H1 (cell line): ENCODE measurements at regions not wholly inside any gene's neighbourhood (a gene's known extent, or its start where the extent isn't known, plus 50 kb on each side); places are given as distances from the start of the nearest gene placed in this dataset.

ENCODE experiments used
- CTCF ChIA-PET: fragments of 300-600 bp; sonication (Branson Sonifier 250); formaldehyde crosslinking; loops from one replicate; lab custom pipeline; 2021; ENCODE audit not compliant: partially characterized antibody; lab: Charles Lee
- POLR2A ChIA-PET: fragments of 300-600 bp; sonication (Branson Sonifier 250); formaldehyde crosslinking; loops from one replicate; lab custom pipeline; 2021; ENCODE audit warnings: inconsistent platforms; ENCODE audit not compliant: partially characterized antibody; lab: Charles Lee
- DNase-seq, 2 experiments: peaks; one replicate each; pipeline versions ENCODE4 v3.0.0 to v3.0.0-alpha.2; 2010 to 2022; ENCODE audit warnings: low spot score in 2 of 2, low read depth in 1 of 2, mixed read lengths in 1 of 2
- FAIRE-seq: peaks from 2 replicates; lab custom pipeline; 2011; peaks lifted over from hg19 to GRCh38; lab: Jason Lieb, UNC
- H2AFZ ChIP-seq: 2 replicates; pipeline ENCODE4 v1.8.1; 2012; ENCODE audit warnings: low read length, inconsistent platforms
- H2AK5ac ChIP-seq: 2 replicates; pipeline ENCODE4 v1.6.1; 2013; ENCODE audit warnings: low read depth, low read length
- H2BK120ac ChIP-seq: replicated peaks from 2 replicates; pipeline ENCODE3; 2013; ENCODE audit warnings: low read depth, low read length, inconsistent platforms
- H2BK12ac ChIP-seq: 2 replicates; pipeline ENCODE4 v1.6.1; 2013; ENCODE audit warnings: low read depth, low read length
- H2BK15ac ChIP-seq: 2 replicates; pipeline ENCODE4 v1.6.1; 2013; ENCODE audit warnings: low read length
- H2BK20ac ChIP-seq: 2 replicates; pipeline ENCODE4 v1.6.1; 2013; ENCODE audit warnings: low read length
- H2BK5ac ChIP-seq: 2 replicates; pipeline ENCODE4 v1.6.1; 2013; ENCODE audit warnings: low read depth, low read length
- H3K14ac ChIP-seq: 2 replicates; pipeline ENCODE4 v1.6.1; 2013; ENCODE audit warnings: inconsistent platforms; ENCODE audit not compliant: insufficient read length
- H3K18ac ChIP-seq: 2 replicates; pipeline ENCODE4 v1.6.1; 2013; ENCODE audit warnings: low read length; ENCODE audit errors: extremely low read depth
- H3K23ac ChIP-seq: 2 replicates; pipeline ENCODE4 v1.6.1; 2013; ENCODE audit warnings: inconsistent platforms; ENCODE audit not compliant: insufficient read length
- H3K23me2 ChIP-seq: 2 replicates; pipeline ENCODE4 v1.6.1; 2013; ENCODE audit warnings: low read depth, low read length
- H3K27ac ChIP-seq: 2 replicates; pipeline ENCODE4 v1.6.1; 2011; ENCODE audit warnings: low read depth, low read length, inconsistent platforms
- H3K27me3 ChIP-seq, 4 experiments: replicated peaks in 1 of 4; 1 replicate in 1 of 4; 2 replicates in 3 of 4; pipeline versions ENCODE4 v1.6.1 to v1.8.1; 2011 to 2013; ENCODE audit warnings: low read length in 3 of 4, mild to moderate bottlenecking in 3 of 4, inconsistent platforms in 2 of 4, mixed read lengths in 2 of 4, moderate library complexity in 1 of 4; ENCODE audit not compliant: control insufficient read depth in 3 of 4, insufficient read depth in 3 of 4; ENCODE audit errors: extremely low read depth in 1 of 4
- H3K36me3 ChIP-seq, 4 experiments: 2 replicates each; pipeline versions ENCODE4 v1.6.1 to v1.8.1; 2011 to 2013; ENCODE audit warnings: mild to moderate bottlenecking in 4 of 4, low read length in 3 of 4, moderate library complexity in 2 of 4, control low read depth in 1 of 4, inconsistent platforms in 1 of 4; ENCODE audit not compliant: insufficient read depth in 4 of 4, control insufficient read depth in 2 of 4
- H3K4ac ChIP-seq: replicated peaks from 2 replicates; pipeline ENCODE3; 2013; ENCODE audit warnings: low read length, low read depth, mixed read lengths, inconsistent platforms; ENCODE audit not compliant: insufficient read length
- H3K4me1 ChIP-seq, 4 experiments: replicated peaks in 1 of 4; 1 replicate in 1 of 4; 2 replicates in 3 of 4; pipeline versions ENCODE4 v1.6.1 to v1.8.1; 2011 to 2013; ENCODE audit warnings: low read length in 3 of 4, inconsistent platforms in 2 of 4, mixed read lengths in 1 of 4; ENCODE audit not compliant: insufficient read depth in 4 of 4, control insufficient read depth in 3 of 4
- H3K4me2 ChIP-seq, 2 experiments: 2 replicates each; pipeline versions ENCODE4 v1.6.1 to v1.8.1; 2011 to 2013; ENCODE audit warnings: low read depth in 2 of 2, low read length in 2 of 2, control low read depth in 1 of 2, inconsistent platforms in 1 of 2, mild to moderate bottlenecking in 1 of 2; ENCODE audit not compliant: insufficient read depth in 1 of 2
- H3K4me3 ChIP-seq, 4 experiments: fragments of 200-600, 300-600 bp in 1 of 4; sonication (generic), shearing (Covaris generic), sonication (Bioruptor Twin) in 1 of 4; 2 replicates each; pipeline versions ENCODE4 v1.5.1 to v1.8.1; 2011 to 2016; ENCODE audit warnings: low read length in 4 of 4, low read depth in 3 of 4, control low read depth in 2 of 4, inconsistent platforms in 2 of 4, mild to moderate bottlenecking in 2 of 4, mixed read lengths in 1 of 4, moderate library complexity in 1 of 4; ENCODE audit not compliant: insufficient read depth in 2 of 4; ENCODE audit errors: extremely low read depth in 1 of 4
- H3K56ac ChIP-seq: replicated peaks from 2 replicates; pipeline ENCODE3; 2013; ENCODE audit warnings: low read depth, mild to moderate bottlenecking, mixed read lengths, low read length, inconsistent platforms; ENCODE audit not compliant: insufficient read length
- H3K79me1 ChIP-seq: 2 replicates; pipeline ENCODE4 v1.6.1; 2013; ENCODE audit warnings: low read depth, low read length, control low read depth
- H3K79me2 ChIP-seq, 2 experiments: 2 replicates each; pipeline versions ENCODE4 v1.6.1 to v1.8.1; 2012 to 2013; ENCODE audit warnings: low read length in 2 of 2, mild to moderate bottlenecking in 2 of 2, inconsistent platforms in 1 of 2; ENCODE audit not compliant: insufficient read depth in 2 of 2, control insufficient read depth in 1 of 2
- H3K9ac ChIP-seq, 4 experiments: replicated peaks in 1 of 4; 1 replicate in 1 of 4; 2 replicates in 3 of 4; pipeline versions ENCODE4 v1.6.1 to v1.8.1; 2011 to 2013; ENCODE audit warnings: low read depth in 3 of 4, low read length in 3 of 4, control low read depth in 2 of 4, mild to moderate bottlenecking in 2 of 4, moderate library complexity in 2 of 4, inconsistent platforms in 1 of 4; ENCODE audit errors: extremely low read depth in 1 of 4
- H3K9me3 ChIP-seq, 2 experiments: 2 replicates each; pipeline versions ENCODE4 v1.6.1 to v1.8.1; 2012 to 2013; ENCODE audit warnings: mild to moderate bottlenecking in 2 of 2, moderate library complexity in 2 of 2, control low read depth in 1 of 2, inconsistent platforms in 1 of 2, low read depth in 1 of 2, low read length in 1 of 2, mixed read lengths in 1 of 2; ENCODE audit not compliant: insufficient read depth in 2 of 2
- H4K20me1 ChIP-seq, 2 experiments: replicated peaks in 1 of 2; 2 replicates each; pipeline versions ENCODE3 to v1.8.1; 2011 to 2013; ENCODE audit warnings: inconsistent platforms in 2 of 2, low read length in 2 of 2, mild to moderate bottlenecking in 1 of 2; ENCODE audit not compliant: insufficient read depth in 2 of 2, control insufficient read depth in 1 of 2
- H4K5ac ChIP-seq: 2 replicates; pipeline ENCODE4 v1.6.1; 2013; ENCODE audit warnings: low read length, low read depth, mixed read lengths, inconsistent platforms; ENCODE audit not compliant: insufficient read length
- H4K8ac ChIP-seq: 2 replicates; pipeline ENCODE4 v1.8.0; 2013; ENCODE audit warnings: mild to moderate bottlenecking, moderate library complexity, low read length, inconsistent platforms; ENCODE audit not compliant: insufficient read depth; ENCODE audit errors: extremely low read depth
- H4K91ac ChIP-seq: replicated peaks from 2 replicates; pipeline ENCODE3; 2013; ENCODE audit warnings: low read length, mixed read lengths, inconsistent platforms; ENCODE audit not compliant: insufficient read length
- EGR1 ChIP-seq: IDR thresholded peaks from 2 replicates; pipeline ENCODE4 v1.6.1; 2011; ENCODE audit warnings: low read depth, low read length, borderline replicate concordance
- RAD21 ChIP-seq, 2 experiments: IDR thresholded peaks in 1 of 2; conservative IDR thresholded peaks in 1 of 2; 2 replicates each; pipeline ENCODE4 v1.6.1; 2011; ENCODE audit warnings: low read depth in 2 of 2, low read length in 2 of 2, improper control_type of control experiment in 1 of 2, inconsistent platforms in 1 of 2, mild to moderate bottlenecking in 1 of 2, moderate library complexity in 1 of 2
- WGBS, 2 experiments: shearing (Covaris generic) in 1 of 2; methylation state at CpG; one replicate each; pipeline versions ENCODE4 v1.1.6 to v1.1.7; 2013 to 2015; ENCODE audit warnings: low lambda C conversion rate in 2 of 2, mixed read lengths in 2 of 2, inconsistent platforms in 1 of 2, low coverage in 1 of 2, missing lambda C conversion rate in 1 of 2; ENCODE audit not compliant: insufficient replicate concordance in 2 of 2, insufficient coverage in 1 of 2, insufficient read length in 1 of 2; ENCODE audit errors: extremely low coverage in 1 of 2, missing lambda C conversion rate in 1 of 2; 5-methylcytosine and 5-hydroxymethylcytosine counted together
- TF ChIP-seq, protein P1 (sequence below), 3 experiments: IDR thresholded peaks; 1 replicate in 2 of 3; 2 replicates in 1 of 3; pipeline versions ENCODE4 v1.5.1 to v1.6.1; 2011; ENCODE audit warnings: low read length in 3 of 3, mild to moderate bottlenecking in 3 of 3, inconsistent platforms in 2 of 3, low read depth in 1 of 3, moderate library complexity in 1 of 3; ENCODE audit not compliant: insufficient read depth in 1 of 3; ENCODE audit errors: control extremely low read depth in 1 of 3

GRCh38 chr6:78513856-78514255, 353.5 kb upstream of the IRAK1BP1 start:
- no peak overlapping the region for H3K23ac ChIP-seq
- FAIRE-seq = peak; percentile 73

More at GRCh38 chr6:78513856-78514255, 353.5 kb upstream of the IRAK1BP1 start:
- H3K27ac ChIP-seq = no peak overlapping the region
- H3K9me3 ChIP-seq = no peaks in the 10 kb centered on the region
- H4K91ac ChIP-seq = no peak overlapping the region
- POLR2A ChIA-PET = no interaction called here
- no peak overlapping the region for H2BK12ac ChIP-seq
- H3K36me3 ChIP-seq = no peaks in the 10 kb centered on the region
- H3K9ac ChIP-seq = no peak overlapping the region
- no peak overlapping the region for H2AK5ac ChIP-seq
- TF ChIP-seq, protein P1, sequence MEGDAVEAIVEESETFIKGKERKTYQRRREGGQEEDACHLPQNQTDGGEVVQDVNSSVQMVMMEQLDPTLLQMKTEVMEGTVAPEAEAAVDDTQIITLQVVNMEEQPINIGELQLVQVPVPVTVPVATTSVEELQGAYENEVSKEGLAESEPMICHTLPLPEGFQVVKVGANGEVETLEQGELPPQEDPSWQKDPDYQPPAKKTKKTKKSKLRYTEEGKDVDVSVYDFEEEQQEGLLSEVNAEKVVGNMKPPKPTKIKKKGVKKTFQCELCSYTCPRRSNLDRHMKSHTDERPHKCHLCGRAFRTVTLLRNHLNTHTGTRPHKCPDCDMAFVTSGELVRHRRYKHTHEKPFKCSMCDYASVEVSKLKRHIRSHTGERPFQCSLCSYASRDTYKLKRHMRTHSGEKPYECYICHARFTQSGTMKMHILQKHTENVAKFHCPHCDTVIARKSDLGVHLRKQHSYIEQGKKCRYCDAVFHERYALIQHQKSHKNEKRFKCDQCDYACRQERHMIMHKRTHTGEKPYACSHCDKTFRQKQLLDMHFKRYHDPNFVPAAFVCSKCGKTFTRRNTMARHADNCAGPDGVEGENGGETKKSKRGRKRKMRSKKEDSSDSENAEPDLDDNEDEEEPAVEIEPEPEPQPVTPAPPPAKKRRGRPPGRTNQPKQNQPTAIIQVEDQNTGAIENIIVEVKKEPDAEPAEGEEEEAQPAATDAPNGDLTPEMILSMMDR (IDR thresholded peaks at IDR 0.05; ENCODE audit: control extremely low read depth in 1 of 3, insufficient read depth in 1 of 3, low read depth in 1 of 3, low read length in 3 of 3) = peak in 2 of 3 experiments; percentile 74 to 79; a peak in 3 of 4 replicates
- no peak for TF ChIP-seq EGR1
- TF ChIP-seq RAD21 (IDR thresholded peaks at IDR 0.05 in 1 of 2, conservative IDR thresholded peaks at IDR 0.05 in 1 of 2; ENCODE audit: low read depth in 2 of 2, low read length in 2 of 2) = peak; percentile 80 to 91
- no peaks in the 10 kb centered on the region for H3K79me2 ChIP-seq
- WGBS, 2 experiments = 50% methylated on average over 2 of the region's 2 CpGs; no CpG with 5 or more reads in 1 of the 2 experiments
- H2BK5ac ChIP-seq = no peak overlapping the region
- DNase-seq = peak in 1 of 2 experiments; percentile 7
- no peaks in the 10 kb centered on the region for H3K27me3 ChIP-seq
- H3K23me2 ChIP-seq = no peaks in the 10 kb centered on the region
- no peak overlapping the region for H3K4me3 ChIP-seq
- H2BK15ac ChIP-seq = no peak overlapping the region
- H3K4ac ChIP-seq = no peak overlapping the region
- no peak overlapping the region for H3K56ac ChIP-seq
- H3K79me1 ChIP-seq = no peaks in the 10 kb centered on the region
- H2AFZ ChIP-seq = no peak overlapping the region
- no peak overlapping the region for H2BK20ac ChIP-seq
- no peaks in the 10 kb centered on the region for H3K4me1 ChIP-seq
- no peak overlapping the region for H4K8ac ChIP-seq
- H3K4me2 ChIP-seq = no peak overlapping the region
- no peak overlapping the region for H4K5ac ChIP-seq
- no peak overlapping the region for H3K14ac ChIP-seq
- CTCF ChIA-PET = interaction anchor here (0.6 to 2.5 kb wide), 40 partner anchors 9 to 1060 kb away, joined by 3 to 11 read pairs (median 4); no protein-coding TSS in a partner anchor
- no peak overlapping the region for H2BK120ac ChIP-seq
- no peak overlapping the region for H3K18ac ChIP-seq
- no peaks in the 10 kb centered on the region for H4K20me1 ChIP-seq
